HFFc6 (cell line): ENCODE measurements at regions not wholly inside any gene's neighbourhood (a gene's known extent, or its start where the extent isn't known, plus 50 kb on each side); places are given as distances from the start of the nearest gene placed in this dataset.

Source experiments
- DNase-seq: peaks from one replicate; pipeline ENCODE4 v3.0.0-alpha.2; 2018
- H3K27ac Mint-ChIP-seq: 2 replicates; pipeline ENCODE4 v1.8.0; 2020; ENCODE audit warnings: mild to moderate bottlenecking, mixed read lengths
- H3K27me3 Mint-ChIP-seq: 2 replicates; pipeline ENCODE4 v1.8.0; 2021; ENCODE audit warnings: mild to moderate bottlenecking, moderate library complexity, mixed read lengths; ENCODE audit not compliant: insufficient read depth
- H3K36me3 Mint-ChIP-seq: 2 replicates; pipeline ENCODE4 v1.8.0; 2021; ENCODE audit warnings: low read depth, mixed read lengths
- H3K4me1 Mint-ChIP-seq: 2 replicates; pipeline ENCODE4 v1.8.0; 2020; ENCODE audit warnings: low read depth, mixed read lengths
- H3K4me3 Mint-ChIP-seq: 2 replicates; pipeline ENCODE4 v1.8.0; 2020; ENCODE audit warnings: mild to moderate bottlenecking, moderate library complexity, mixed read lengths
- H3K9me3 Mint-ChIP-seq: 2 replicates; pipeline ENCODE4 v1.8.0; 2020; ENCODE audit warnings: mild to moderate bottlenecking, mixed read lengths
- TF ChIP-seq, protein P1 (sequence below): fragments of 200-600 bp; sonication (generic); IDR thresholded peaks from 2 replicates; pipeline ENCODE4 v1.5.0; 2021; ENCODE audit warnings: antibody characterized with exemption, mild to moderate bottlenecking

DNA sequence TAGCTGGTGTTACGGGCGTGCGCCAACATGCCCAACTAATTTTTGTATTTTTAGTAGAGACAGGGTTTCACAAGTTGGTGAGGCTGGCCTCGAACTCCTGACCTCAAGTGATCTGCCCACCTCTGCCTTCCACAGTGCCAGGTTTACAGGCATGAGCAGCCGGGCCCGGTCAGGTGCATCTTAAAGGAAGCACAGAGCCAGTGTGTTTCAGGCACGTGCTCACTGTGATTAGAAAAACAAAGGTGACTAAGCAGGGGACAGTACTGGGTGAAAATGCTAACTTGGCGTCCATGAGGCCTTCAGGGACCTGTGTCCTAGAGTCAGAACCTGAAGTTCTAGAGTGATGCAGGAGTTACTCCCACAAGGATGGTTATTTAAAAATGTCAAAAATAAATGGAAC lies 60.0 kb upstream of the GJA8 start:
- no peaks in the 10 kb centered on the region; the same call in 1 of the 2 replicates for H3K27me3 Mint-ChIP-seq
- H3K4me1 Mint-ChIP-seq = no peaks in the 10 kb centered on the region
- H3K36me3 Mint-ChIP-seq = no peaks in the 10 kb centered on the region
- H3K4me3 Mint-ChIP-seq = no peak overlapping the region
- TF ChIP-seq, protein P1, sequence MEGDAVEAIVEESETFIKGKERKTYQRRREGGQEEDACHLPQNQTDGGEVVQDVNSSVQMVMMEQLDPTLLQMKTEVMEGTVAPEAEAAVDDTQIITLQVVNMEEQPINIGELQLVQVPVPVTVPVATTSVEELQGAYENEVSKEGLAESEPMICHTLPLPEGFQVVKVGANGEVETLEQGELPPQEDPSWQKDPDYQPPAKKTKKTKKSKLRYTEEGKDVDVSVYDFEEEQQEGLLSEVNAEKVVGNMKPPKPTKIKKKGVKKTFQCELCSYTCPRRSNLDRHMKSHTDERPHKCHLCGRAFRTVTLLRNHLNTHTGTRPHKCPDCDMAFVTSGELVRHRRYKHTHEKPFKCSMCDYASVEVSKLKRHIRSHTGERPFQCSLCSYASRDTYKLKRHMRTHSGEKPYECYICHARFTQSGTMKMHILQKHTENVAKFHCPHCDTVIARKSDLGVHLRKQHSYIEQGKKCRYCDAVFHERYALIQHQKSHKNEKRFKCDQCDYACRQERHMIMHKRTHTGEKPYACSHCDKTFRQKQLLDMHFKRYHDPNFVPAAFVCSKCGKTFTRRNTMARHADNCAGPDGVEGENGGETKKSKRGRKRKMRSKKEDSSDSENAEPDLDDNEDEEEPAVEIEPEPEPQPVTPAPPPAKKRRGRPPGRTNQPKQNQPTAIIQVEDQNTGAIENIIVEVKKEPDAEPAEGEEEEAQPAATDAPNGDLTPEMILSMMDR = no peak
- no peak overlapping the region for H3K27ac Mint-ChIP-seq
- no peak for DNase-seq
- no peaks in the 10 kb centered on the region for H3K9me3 Mint-ChIP-seq

DNA sequence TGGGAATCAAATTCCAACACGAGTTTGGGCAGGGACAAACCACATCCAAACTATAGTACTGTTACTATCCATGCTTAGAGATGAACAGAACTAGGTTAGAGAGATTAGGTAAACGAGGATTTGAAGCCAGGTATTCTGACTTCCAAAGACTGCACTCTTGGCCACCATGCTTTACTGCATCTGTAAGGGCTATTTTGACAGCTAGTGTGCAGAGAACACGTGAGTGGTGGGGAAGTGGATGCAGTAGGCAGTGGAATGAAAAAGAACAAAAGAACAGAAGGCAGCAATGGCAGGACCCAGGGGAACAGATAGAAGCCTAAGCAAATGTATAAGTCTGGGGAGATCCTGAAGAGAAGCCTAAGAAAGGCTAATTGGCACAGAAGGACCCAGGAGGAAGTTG lies 59.1 kb upstream of the GJA8 start:
- TF ChIP-seq, protein P1 = no peak
- Mint-ChIP-seq H3K9me3 (no peaks in the 10 kb centered on the region), H3K27me3 (no peaks in the 10 kb centered on the region; the same call in 1 of the 2 replicates), H3K4me3 (no peak overlapping the region), H3K27ac (no peak overlapping the region), H3K4me1 (no peaks in the 10 kb centered on the region), H3K36me3 (no peaks in the 10 kb centered on the region)
- no peak for DNase-seq

DNA sequence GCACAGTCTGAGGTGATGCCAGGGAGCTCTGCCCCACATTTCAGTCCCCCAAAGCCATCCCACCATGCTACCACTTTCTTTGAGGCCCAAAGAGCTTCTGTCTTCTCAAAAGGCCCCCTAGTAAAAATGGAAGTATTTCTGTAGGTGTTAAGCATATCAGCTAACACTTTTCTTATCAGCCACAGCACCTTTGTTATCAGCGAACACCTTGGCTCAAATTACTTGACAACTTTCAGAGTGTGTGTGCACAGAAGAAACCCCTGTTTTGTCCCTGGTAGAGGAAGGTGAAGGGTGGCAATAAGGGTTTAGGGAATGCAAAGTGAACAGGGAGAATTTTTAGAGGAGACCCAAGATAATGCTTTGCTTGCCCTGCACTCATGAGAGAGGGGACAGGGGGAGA lies 54.8 kb upstream of the GJA8 start:
- Mint-ChIP-seq H3K9me3 (no peaks in the 10 kb centered on the region), H3K36me3 (no peaks in the 10 kb centered on the region), H3K4me1 (no peaks in the 10 kb centered on the region; the same call in 1 of the 2 replicates), H3K4me3 (no peak overlapping the region), H3K27me3 (no peaks in the 10 kb centered on the region; the same call in 1 of the 2 replicates), H3K27ac (no peak overlapping the region)
- DNase-seq = no peak
- TF ChIP-seq, protein P1 = no peak

DNA sequence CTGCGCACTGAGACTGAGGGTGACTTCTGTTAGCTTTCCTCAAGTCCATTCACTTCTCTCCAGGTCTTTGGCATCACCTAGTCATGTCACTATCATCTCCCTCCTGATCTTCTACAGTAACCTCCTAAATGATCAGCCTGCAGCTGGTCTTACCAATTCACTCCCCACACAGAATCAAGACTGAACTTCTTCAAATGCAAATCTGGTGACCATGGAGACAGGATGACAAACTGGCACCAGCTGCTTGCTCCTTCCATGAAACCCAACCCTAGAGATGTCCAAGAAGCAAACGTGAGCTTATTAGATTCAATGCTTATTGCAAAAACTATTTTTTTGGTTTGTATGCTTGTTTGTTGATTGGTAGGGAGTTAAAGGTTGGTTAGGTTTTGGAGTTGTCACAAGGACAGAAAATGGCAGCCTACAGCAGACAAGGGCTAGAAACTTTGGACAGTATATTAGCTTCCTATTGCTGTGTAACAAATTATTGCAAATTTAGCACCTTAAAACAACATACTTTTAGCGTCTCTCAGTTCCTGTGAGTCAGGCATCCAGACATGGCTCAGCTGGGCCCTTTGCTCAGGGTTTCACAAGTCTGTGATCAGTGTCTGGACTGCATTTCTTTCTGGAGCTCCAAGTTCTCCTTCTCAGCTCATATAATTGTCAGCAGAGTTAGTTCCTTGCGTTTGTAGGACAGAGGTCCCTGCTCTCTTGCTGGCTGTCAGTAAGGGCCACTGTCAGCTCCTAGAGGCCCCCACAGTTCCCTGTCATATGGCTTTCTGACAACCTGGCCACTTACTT lies 53.3 kb upstream of the GJA8 start:
- Mint-ChIP-seq H3K27me3 (no peaks in the 10 kb centered on the region; the same call in 1 of the 2 replicates), H3K4me3 (no peak overlapping the region)
- TF ChIP-seq, protein P1 = no peak

DNA sequence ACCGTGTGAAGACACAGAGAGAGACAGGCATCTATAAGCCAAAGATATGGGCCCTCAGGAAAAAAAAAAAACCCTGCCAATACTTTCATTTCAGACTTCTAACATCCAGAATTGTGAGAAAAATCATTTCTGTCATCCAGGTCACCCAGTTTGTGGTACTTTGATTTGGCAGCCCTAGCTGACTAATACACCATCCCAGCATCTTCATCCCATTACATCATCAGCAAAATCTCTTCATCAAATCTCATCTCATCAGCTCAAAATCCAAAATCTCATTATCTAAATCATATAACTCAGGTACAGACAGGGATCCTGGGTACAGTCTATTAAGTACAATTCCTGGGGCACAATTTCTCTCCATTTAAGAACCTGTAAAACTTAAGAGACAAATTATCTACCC lies 51.9 kb upstream of the GJA8 start:
- no peak overlapping the region for H3K4me3 Mint-ChIP-seq
- TF ChIP-seq, protein P1 = no peak
- no peaks in the 10 kb centered on the region for H3K36me3 Mint-ChIP-seq
- H3K4me1 Mint-ChIP-seq = no peaks in the 10 kb centered on the region; the same call in 1 of the 2 replicates
- no peaks in the 10 kb centered on the region for H3K9me3 Mint-ChIP-seq
- H3K27me3 Mint-ChIP-seq = no peaks in the 10 kb centered on the region
- no peak for DNase-seq
- H3K27ac Mint-ChIP-seq = no peak overlapping the region

More for the DNA sequence above, 53.3 kb upstream of the GJA8 start:
- Mint-ChIP-seq H3K4me1 (no peaks in the 10 kb centered on the region; the same call in 1 of the 2 replicates), H3K27ac (no peak overlapping the region), H3K9me3 (no peaks in the 10 kb centered on the region), H3K36me3 (no peaks in the 10 kb centered on the region)
- DNase-seq = peak; percentile 12
